C4-2B (cell line): ENCODE measurements at regions not wholly inside any gene's neighbourhood (a gene's known extent, or its start where the extent isn't known, plus 50 kb on each side); places are given as distances from the start of the nearest gene placed in this dataset.

Source experiments
- H3K27ac ChIP-seq: fragments of 450-650 bp; 2 replicates; pipeline ENCODE4 v1.5.1; 2017
- CTCF ChIP-seq: fragments of 450-650 bp; conservative IDR thresholded peaks from 2 replicates; pipeline ENCODE4 v1.5.1; 2017; ENCODE audit warnings: mild to moderate bottlenecking
- ZFX ChIP-seq: fragments of 450-650 bp; IDR thresholded peaks from 2 replicates; pipeline ENCODE4 v1.6.1; 2017

- no peak for TF ChIP-seq ZFX
- TF ChIP-seq CTCF = no peak
- no peak overlapping the region for H3K27ac ChIP-seq
These were observed 186.2 kb downstream of the CYLD start for GRCh38 chr16:50928065-50928464.

GRCh38 chr16:50925758-50926357, 184.0 kb downstream of the CYLD start:
- TF ChIP-seq ZFX (no peak), CTCF (no peak)
- H3K27ac ChIP-seq = no peak overlapping the region

- TF ChIP-seq CTCF = no peak
- TF ChIP-seq ZFX = no peak
- H3K27ac ChIP-seq = no peak overlapping the region
These were observed 183.1 kb downstream of the CYLD start for GRCh38 chr16:50924759-50925545.

- H3K27ac ChIP-seq = no peak overlapping the region
- TF ChIP-seq CTCF = no peak
- TF ChIP-seq ZFX = no peak
These were observed 176.2 kb downstream of the CYLD start for GRCh38 chr16:50917950-50918703.

GRCh38 chr16:50916040-50916439, 174.2 kb downstream of the CYLD start:
- H3K27ac ChIP-seq = no peak overlapping the region
- TF ChIP-seq ZFX (no peak), CTCF (no peak)

GRCh38 chr16:50915120-50915519, 173.2 kb downstream of the CYLD start:
- TF ChIP-seq ZFX (no peak), CTCF (no peak)

GRCh38 chr16:50910736-50911100, 168.8 kb downstream of the CYLD start:
- H3K27ac ChIP-seq = no peak overlapping the region
- no peak for TF ChIP-seq CTCF

More at GRCh38 chr16:50915120-50915519, 173.2 kb downstream of the CYLD start:
- no peak overlapping the region for H3K27ac ChIP-seq
